Activated CD4-positive, CD25-positive, alpha-beta regulatory T cell (primary cell): ENCODE measurements at regions not wholly inside any gene's neighbourhood (a gene's known extent, or its start where the extent isn't known, plus 50 kb on each side); places are given as distances from the start of the nearest gene placed in this dataset.
"Not testable (repeated sequence)": the region's sequence is repeated elsewhere in the genome, so short reads cannot be mapped to it uniquely, and the experiment has no call there.

Source experiments
- DNase-seq, 4 experiments: peaks; one replicate each; lab custom pipeline; 2025; lab: John Stamatoyannopoulos, UW

GRCh38 chr3:150357923-150358607 is 50.0 kb upstream of the TSC22D2 start:
- no peak for DNase-seq

- no peak for DNase-seq
Observed at GRCh38 chr3:150357140-150357539, 51.0 kb upstream of the TSC22D2 start.

DNA sequence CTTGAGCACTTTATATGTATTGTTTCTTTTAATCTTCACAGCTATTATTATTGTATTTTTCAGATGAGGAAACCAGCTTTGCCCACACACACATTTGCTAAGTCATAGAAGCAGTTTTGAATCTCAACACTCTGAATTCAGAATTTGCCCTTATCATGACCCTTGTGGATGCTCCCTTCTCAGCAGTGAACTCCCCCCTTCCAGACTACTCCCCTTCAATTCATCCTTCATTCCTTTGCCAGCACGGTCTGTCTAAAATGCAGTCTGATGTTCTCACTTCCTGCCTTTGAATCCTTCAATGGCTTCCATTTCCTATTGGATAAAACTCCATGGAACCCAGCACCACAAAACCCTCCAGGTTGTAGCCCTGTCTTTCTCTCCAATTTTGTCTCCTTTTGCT is 52.5 kb upstream of the TSC22D2 start:
- DNase-seq = no peak

DNA sequence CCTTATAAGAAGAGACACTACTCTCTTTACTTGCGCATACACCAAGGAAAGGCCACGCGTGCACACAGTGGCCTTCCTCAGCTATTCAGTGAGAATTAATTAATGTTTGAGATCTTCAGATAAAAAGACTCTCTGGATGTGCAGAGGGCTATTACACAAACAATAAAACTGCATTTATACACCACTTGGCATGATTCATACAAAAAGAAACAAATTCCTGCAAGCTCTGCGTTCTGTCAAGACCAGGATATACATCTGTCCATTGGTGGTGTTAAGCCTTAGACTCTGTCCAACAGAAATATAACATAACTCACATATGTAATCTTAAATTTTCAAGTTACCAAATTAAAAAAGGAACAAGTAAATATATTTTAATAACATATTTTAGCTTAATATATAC is 55.2 kb upstream of the TSC22D2 start:
- no peak for DNase-seq

DNA sequence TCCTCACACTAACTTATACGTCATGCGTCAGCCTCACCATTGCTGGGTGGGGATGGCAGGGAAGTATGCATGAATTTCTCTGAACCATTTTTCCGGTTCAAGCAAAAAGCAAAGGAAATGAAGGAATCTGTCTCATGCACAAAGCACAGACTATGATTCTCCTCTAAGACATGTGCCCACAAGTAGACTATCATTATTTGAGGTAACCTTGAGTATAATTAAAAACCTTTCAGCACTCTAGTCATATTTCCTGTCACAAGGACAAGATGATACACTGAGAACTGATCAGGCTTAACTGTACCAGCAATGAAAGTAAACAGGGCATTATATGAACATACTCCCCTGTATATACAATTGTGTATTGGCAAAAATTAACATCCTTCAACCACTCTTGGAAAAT is 56.7 kb upstream of the TSC22D2 start:
- no peak for DNase-seq

DNA sequence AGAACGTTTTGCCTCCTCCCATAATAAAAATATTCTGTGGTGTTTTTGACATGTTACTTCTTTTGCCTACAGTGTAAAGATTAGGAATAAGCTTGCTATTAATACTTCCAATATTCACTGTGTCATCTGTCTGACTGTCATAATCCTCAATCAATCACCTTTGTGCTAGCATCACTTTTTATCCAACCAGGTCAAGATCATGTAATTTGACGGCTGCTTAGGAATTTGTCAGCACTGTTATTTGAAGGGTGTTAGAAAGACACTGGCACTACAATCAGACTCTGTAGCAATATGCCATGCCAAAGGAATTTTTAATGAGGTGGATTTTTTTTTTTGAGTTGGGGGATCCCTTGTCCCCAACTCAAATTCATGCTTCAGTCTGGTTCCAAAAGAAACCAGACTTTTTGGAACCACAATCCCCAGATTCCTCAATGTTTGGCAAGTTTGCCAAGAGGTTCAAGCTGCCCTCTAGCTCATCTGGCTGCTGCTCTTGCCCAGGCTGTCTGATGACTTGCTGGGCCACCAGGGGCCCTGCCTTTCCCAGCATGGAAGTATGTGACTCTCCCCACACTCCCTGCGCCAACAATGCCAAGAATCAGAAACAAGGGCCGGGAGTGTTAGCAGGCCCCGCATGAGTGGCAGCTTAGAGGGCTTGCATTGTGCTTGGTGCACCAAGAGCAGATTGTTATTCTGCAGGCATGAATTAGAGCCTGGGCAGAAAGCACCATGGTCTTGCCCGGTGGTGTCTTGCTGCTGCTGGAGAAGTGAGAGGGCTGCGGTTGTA is 58.6 kb upstream of the TSC22D2 start:
- no peak for DNase-seq

DNA sequence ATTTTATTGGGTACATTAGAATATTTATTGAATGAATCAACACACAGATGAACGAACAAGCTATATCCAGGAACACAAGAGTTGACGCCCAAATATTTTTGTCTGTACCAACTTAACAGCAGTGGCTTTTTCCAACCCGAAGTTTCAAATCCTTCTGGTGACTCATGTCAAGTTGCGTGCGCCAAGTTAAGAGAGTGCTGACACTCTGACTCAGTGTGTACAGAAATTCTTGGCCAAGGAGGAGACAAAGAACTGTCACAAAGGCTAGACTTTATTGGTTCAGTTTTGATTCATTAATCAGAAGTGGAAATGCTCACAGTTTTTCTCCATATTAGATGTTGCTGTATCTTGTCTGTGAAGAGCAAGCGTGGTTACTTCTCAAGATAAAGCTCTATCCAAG is 59.6 kb upstream of the TSC22D2 start:
- DNase-seq = no peak

GRCh38 chr3:150346981-150347863 is 60.9 kb upstream of the TSC22D2 start:
- DNase-seq = no peak

GRCh38 chr3:150346266-150346665 is 61.8 kb upstream of the TSC22D2 start:
- no peak for DNase-seq

DNA sequence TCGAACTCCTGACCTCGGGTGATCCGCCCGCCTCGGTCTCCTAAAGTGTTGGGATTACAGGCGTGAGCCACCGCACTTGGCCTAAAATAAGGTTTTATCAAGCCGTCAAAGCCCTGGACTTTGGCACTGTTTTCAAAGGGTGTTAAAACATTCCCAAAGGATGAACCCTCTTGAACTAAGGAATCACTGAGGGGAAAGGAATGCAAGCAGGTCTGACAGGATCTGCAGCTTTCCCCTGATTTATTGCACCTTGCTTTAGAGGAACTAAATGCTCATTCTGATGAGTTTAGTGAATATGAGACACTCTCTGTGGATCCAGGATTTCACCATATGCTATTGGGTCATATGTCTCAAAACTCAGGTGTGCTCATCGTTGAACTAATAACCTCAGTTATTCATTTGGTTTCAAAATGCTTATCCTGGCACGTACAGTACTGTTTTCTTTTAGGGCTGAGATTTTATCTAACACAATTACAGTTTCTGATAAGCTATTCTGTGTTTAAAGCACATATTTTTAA is 63.0 kb upstream of the TSC22D2 start:
- no peak for DNase-seq

DNA sequence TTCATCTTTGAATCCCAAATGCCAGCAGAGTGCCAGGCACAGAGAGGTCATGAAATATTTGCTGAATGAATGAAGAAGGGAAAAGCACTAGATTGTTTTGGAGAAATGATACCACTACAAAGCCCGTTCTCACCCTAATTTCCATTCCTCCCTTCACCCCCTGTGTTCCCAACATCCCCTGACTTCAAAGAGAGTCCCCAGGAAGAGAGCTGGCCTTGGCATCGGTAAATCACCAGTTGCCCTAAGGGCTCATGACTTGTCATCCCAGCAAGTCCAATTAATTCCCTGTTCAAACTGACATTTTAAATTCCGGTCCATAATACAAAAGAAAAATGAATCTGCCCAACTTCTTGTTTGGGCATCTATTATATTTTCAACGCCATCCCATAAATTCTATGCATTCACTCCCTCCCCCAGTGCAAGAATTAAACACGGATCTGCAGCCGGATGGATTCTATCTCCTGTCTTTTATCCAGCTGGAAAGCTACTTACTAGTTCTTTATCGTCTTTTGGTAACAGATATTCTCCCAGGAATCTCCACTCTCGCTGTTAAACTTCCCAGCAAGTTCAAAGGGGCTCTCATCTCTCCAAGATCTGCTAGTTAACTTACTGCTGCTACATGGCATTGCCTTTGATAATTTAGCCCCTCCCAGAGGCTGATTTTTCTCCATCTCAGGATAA is 63.9 kb upstream of the TSC22D2 start:
- DNase-seq = no peak

DNA sequence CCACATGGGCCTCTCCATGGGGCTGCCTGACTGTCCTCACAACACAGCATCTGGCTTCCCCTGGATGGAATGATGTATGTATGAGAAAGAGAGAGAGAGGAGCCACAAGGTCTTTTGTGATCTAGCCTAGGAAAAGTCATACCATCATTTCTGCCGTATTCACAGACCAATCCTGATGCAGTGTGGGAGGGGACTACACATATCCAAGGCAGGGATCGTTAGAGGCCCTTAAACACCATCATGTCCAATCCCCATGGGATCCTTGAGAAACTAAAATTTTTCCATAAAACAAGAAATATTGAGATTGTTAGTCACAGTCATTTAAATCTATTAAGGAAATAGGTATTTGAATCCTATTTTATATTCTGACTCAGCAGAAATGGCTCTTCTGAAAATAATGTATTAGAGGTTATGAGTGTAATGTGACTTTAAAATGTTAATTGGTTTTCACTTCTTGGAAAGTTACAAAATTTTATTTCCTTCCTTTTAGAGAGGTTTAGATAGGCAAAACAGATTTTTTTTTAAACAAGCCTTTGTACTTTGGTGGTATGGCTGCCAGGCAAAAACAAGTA is 65.1 kb upstream of the TSC22D2 start:
- no peak for DNase-seq

- no peak for DNase-seq
Observed at GRCh38 chr3:150341891-150342290, 66.2 kb upstream of the TSC22D2 start.

DNA sequence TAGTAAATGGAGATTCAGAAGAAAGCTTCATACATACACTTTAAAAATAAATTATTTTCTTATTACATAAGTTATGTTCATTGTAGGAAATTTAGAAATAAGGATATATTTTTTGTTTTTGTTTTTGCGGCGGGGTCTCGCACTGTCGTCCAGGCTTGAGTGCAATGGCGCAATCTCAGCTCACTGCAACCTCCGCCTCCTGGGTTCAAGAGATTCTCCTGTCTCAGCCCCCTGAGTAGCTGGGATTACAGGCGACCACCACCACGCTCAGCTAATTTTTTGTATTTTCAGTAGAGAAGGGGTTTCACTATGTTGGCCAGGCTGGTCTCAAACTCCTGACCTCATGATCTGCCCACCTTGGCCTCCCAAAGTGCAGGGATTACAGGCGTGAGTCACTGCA is 71.7 kb upstream of the TSC22D2 start:
- not testable (repeated sequence) for DNase-seq

- no peak for DNase-seq
Observed at GRCh38 chr3:150335631-150336030, 72.5 kb upstream of the TSC22D2 start.

DNA sequence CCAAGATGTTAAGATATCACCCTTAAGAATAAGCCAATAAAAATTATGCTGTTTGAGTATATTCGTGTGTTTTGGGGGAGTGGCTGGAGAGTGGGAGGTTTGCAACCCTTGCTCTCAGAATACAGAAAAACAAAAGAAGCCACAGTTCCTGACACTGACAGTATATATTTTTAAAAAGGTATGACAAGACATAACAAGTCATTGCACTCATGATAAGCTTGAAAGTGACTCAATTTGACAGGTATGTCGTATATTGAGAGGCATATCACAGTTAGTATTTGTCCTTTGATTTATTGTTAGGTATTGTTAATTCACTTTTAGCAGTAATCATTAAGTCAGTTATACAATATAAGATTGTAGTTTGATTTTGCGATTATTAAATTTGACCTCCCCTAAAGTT is 73.1 kb upstream of the TSC22D2 start:
- DNase-seq = no peak

GRCh38 chr3:150333477-150333876 is 74.6 kb upstream of the TSC22D2 start:
- no peak for DNase-seq

- no peak for DNase-seq
Observed at GRCh38 chr3:150331978-150332568, 76.0 kb upstream of the TSC22D2 start.

- no peak for DNase-seq
Observed at GRCh38 chr3:150330872-150331271, 77.2 kb upstream of the TSC22D2 start.

DNA sequence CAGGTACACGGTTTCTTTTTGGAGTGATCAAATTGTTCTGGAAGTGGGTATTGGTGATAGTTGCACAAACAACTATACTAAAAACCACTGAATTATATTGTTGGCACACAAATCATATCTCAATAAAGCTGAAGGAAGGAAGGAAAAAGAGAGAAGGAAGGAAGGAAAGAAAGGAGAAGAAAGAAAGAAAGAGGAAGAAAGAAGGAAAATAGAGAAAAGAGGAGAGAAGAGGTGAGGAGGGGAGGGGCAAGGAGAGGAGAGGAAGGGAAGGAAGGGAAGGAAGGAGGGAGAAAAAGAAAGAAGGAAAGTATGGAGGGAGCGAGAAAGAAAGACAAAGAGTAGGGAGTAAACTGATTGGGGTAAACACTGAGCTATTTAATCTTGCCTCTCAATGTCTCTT is 77.9 kb upstream of the TSC22D2 start:
- no peak for DNase-seq

DNA sequence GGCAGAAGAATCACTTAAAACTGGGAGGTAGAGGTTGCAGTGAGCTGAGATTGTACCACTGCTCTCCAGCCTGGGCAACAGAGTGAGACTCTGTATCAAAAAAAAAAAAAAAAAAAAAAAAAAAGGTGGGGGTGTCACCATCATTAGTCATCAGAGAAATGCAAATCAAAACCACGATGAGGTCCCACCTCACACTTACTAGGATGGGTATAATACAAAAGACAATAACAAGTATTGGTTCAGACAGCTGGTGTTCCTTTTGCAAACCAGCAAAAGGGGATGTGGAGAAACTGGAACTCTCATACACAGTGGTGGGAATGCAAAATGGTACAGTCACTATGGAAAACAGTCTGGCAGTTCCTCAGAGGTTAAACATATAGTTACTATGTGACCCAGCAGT is 78.7 kb upstream of the TSC22D2 start:
- DNase-seq = no peak
